ENCODE measurements at regions not wholly inside any gene's neighbourhood (a gene's known extent, or its start where the extent isn't known, plus 50 kb on each side); places are given as distances from the start of the nearest gene placed in this dataset.
A peak's percentile ranks its signal among the peaks of the same experiment; 100 is the strongest.

DNA sequence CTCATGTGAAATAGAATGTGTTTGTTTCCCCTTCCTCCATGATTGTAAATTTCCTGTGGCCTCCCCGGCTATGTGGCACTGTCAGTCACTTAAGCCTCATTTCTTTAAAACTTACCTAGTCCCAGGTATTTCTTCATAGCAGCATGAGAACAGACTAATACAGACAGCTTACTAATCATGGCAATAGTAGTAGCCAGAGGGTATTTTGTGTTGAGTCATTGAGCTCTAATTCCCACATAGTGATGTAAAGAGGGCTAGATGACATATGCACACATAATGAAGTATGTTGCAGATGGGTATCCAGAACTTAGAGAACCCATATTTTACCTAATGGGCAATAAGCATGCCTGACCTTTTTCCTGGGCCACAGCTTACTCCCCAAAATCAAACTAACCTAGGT is 1197.2 kb downstream of the PCDH7 start:
- Histone ChIP-seq H3K4me3 (ENCODE audit: low read length) (no peak overlapping the region), H3K27me3 (replicated peaks; ENCODE audit: control insufficient read depth, insufficient read depth, low read length) (no peaks in the 10 kb centered on the region), H3K4me1 (ENCODE audit: control insufficient read depth, insufficient read depth, low read length) (no peaks in the 10 kb centered on the region), H3K9ac (ENCODE audit: low read length) (no peak overlapping the region), H3K9me3 (ENCODE audit: control insufficient read depth, low read length) (peaks cover 16% of the 10 kb centered on the region), H3K36me3 (ENCODE audit: control insufficient read depth, insufficient read depth, low read length, severe bottlenecking) (no peaks in the 10 kb centered on the region)
- DNase-seq (ENCODE audit: low read depth): no peak

GRCh38 chr4:31918891-31919290 is 1198.7 kb downstream of the PCDH7 start:
- Histone ChIP-seq H3K4me1 (ENCODE audit: control insufficient read depth, insufficient read depth, low read length) (no peaks in the 10 kb centered on the region), H3K9ac (ENCODE audit: low read length) (no peak overlapping the region), H3K4me3 (ENCODE audit: low read length) (no peak overlapping the region), H3K36me3 (ENCODE audit: control insufficient read depth, insufficient read depth, low read length, severe bottlenecking) (no peaks in the 10 kb centered on the region), H3K9me3 (ENCODE audit: control insufficient read depth, low read length) (peaks cover 16% of the 10 kb centered on the region), H3K27me3 (replicated peaks; ENCODE audit: control insufficient read depth, insufficient read depth, low read length) (no peaks in the 10 kb centered on the region)
- DNase-seq (ENCODE audit: low read depth): peak; percentile 71

DNA sequence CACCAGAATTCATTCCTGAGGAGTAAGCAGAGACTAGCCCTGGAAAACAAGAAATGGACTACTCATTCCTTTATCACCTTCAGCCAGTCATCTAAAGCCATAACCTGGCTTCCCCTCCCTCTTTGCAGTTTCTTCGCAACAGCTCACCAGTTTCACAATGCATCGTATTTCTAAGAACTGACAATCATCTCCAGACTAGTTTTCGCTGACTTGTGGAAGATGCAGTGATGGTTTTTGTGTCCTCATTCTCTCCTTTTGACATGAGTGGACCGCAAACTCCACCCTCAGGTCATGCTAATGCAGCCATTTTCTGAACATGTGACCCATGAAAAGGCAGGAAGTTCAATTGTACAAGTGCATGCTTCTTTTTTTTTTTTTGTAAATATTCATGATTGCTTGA is 1203.5 kb downstream of the PCDH7 start:
- Histone ChIP-seq H3K36me3 (ENCODE audit: control insufficient read depth, insufficient read depth, low read length, severe bottlenecking) (no peaks in the 10 kb centered on the region), H3K4me1 (ENCODE audit: control insufficient read depth, insufficient read depth, low read length) (no peaks in the 10 kb centered on the region), H3K9me3 (ENCODE audit: control insufficient read depth, low read length) (no peaks in the 10 kb centered on the region), H3K9ac (ENCODE audit: low read length) (no peak overlapping the region), H3K4me3 (ENCODE audit: low read length) (no peak overlapping the region), H3K27me3 (replicated peaks; ENCODE audit: control insufficient read depth, insufficient read depth, low read length) (no peaks in the 10 kb centered on the region)
- DNase-seq (ENCODE audit: low read depth): no peak

DNA sequence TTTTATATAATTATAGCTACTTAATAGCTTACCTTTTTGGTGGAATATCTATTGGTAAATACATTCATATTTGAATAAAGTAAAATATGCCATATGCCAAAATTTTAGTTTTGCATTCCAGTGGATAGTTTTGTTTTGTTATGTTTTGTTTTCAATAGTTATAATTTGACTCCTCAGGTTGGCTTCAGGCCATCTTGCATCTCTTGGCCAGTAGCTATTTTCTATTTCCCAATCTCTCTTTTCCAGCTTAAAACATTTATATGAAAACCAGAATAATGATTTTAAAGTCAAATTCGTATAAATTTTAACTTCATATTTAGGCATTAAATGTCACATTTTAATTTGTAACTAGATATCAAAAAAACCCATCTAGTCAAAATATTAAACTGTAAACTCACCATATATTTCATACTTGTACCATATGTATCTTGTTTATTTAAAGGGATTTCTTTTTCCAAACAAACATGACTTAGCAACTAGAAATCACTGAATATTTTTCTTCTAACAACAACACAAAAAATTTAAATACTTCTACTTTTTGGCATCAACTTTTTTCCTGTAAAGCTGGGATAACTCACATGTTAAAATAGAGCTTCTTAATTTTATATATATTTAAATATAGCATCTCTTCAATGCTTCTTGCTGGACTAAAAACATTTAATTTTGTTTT is 1209.6 kb downstream of the PCDH7 start:
- DNase-seq (ENCODE audit: low read depth): peak; percentile 85
- Histone ChIP-seq H3K27me3 (replicated peaks; ENCODE audit: control insufficient read depth, insufficient read depth, low read length) (no peaks in the 10 kb centered on the region), H3K9ac (ENCODE audit: low read length) (no peak overlapping the region), H3K36me3 (ENCODE audit: control insufficient read depth, insufficient read depth, low read length, severe bottlenecking) (no peaks in the 10 kb centered on the region), H3K4me1 (ENCODE audit: control insufficient read depth, insufficient read depth, low read length) (no peaks in the 10 kb centered on the region), H3K9me3 (ENCODE audit: control insufficient read depth, low read length) (no peaks in the 10 kb centered on the region), H3K4me3 (ENCODE audit: low read length) (no peak overlapping the region)

- Histone ChIP-seq H3K9ac (ENCODE audit: low read length) (no peak overlapping the region), H3K36me3 (ENCODE audit: control insufficient read depth, insufficient read depth, low read length, severe bottlenecking) (no peaks in the 10 kb centered on the region), H3K27me3 (replicated peaks; ENCODE audit: control insufficient read depth, insufficient read depth, low read length) (no peaks in the 10 kb centered on the region), H3K9me3 (ENCODE audit: control insufficient read depth, low read length) (no peaks in the 10 kb centered on the region), H3K4me1 (ENCODE audit: control insufficient read depth, insufficient read depth, low read length) (no peaks in the 10 kb centered on the region), H3K4me3 (ENCODE audit: low read length) (no peak overlapping the region)
- no peak for DNase-seq (ENCODE audit: low read depth)
Measured at GRCh38 chr4:31946456-31946855, 1226.3 kb downstream of the PCDH7 start.

DNA sequence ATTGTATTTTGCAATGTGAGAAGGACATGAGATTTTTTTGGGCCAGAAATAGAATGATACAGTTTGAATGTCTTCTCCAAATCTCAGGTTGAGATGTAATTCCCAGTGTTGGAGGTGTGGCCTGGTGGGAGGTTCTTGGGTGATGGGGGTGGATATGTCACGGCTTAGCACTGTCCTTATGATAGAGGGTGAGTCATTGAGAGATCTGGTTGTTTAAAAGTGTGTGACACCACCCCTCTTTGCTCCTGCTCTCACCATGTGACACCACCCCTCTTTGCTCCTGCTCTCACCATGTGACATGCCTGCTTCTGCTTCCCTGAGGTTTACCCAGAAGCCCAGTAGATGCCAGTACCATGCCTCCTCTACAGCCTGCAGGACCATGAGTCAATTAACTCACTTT is 1226.9 kb downstream of the PCDH7 start:
- Histone ChIP-seq H3K27me3 (replicated peaks; ENCODE audit: control insufficient read depth, insufficient read depth, low read length) (no peaks in the 10 kb centered on the region), H3K4me3 (ENCODE audit: low read length) (no peak overlapping the region), H3K9me3 (ENCODE audit: control insufficient read depth, low read length) (no peaks in the 10 kb centered on the region), H3K36me3 (ENCODE audit: control insufficient read depth, insufficient read depth, low read length, severe bottlenecking) (no peaks in the 10 kb centered on the region), H3K4me1 (ENCODE audit: control insufficient read depth, insufficient read depth, low read length) (no peaks in the 10 kb centered on the region), H3K9ac (ENCODE audit: low read length) (no peak overlapping the region)
- no peak for DNase-seq (ENCODE audit: low read depth)

DNA sequence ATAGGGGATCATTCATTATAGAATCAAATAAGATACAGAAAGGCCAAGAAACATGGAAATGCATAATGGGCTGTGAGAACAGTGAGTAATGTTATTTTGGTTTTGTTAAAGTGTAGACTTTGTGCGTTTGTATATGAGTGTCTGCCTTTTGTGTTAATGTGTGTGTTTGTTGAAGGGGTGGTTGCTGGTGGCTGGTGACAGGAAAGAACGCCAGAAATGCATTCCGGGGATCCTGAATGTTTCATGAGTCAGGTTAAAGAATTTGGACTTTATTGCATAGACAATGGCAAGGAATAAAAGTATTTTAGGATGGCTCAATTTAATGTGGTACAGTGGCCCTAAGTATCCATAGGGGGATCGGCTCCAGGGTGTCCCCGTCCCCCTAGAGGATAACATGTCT is 1228.9 kb downstream of the PCDH7 start:
- no peaks in the 10 kb centered on the region for H3K27me3 ChIP-seq (replicated peaks; ENCODE audit: control insufficient read depth, insufficient read depth, low read length)
- H3K9me3 ChIP-seq (ENCODE audit: control insufficient read depth, low read length): no peaks in the 10 kb centered on the region
- no peak overlapping the region for H3K9ac ChIP-seq (ENCODE audit: low read length)
- no peaks in the 10 kb centered on the region for H3K36me3 ChIP-seq (ENCODE audit: control insufficient read depth, insufficient read depth, low read length, severe bottlenecking)
- no peak overlapping the region for H3K4me3 ChIP-seq (ENCODE audit: low read length)
- H3K4me1 ChIP-seq (ENCODE audit: control insufficient read depth, insufficient read depth, low read length): peaks cover 2% of the 10 kb centered on the region
- DNase-seq (ENCODE audit: low read depth): no peak

DNA sequence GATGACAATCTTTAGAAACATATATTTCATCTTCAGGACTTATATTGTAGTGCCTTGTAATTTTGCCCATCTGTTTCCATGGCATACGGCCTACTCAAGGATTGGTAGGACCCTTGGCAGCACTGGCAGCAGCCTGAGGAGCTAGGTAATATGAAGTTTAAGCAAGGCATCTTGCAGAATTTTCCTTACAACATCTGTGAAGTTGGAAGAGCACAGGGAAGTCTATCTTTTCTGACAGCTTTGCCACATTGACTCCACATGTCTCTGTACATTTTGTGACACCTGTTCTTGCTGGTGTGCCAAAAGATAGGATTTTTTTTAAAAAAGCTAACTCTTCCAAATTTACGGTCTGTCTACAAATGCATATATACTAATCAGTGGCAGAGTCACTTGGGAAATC is 1235.2 kb downstream of the PCDH7 start:
- no peak for DNase-seq (ENCODE audit: low read depth)
- no peaks in the 10 kb centered on the region for H3K36me3 ChIP-seq (ENCODE audit: control insufficient read depth, insufficient read depth, low read length, severe bottlenecking)
- no peak overlapping the region for H3K9ac ChIP-seq (ENCODE audit: low read length)
- H3K4me3 ChIP-seq (ENCODE audit: low read length): no peak overlapping the region
- peaks cover 2% of the 10 kb centered on the region for H3K4me1 ChIP-seq (ENCODE audit: control insufficient read depth, insufficient read depth, low read length)
- H3K27me3 ChIP-seq (replicated peaks; ENCODE audit: control insufficient read depth, insufficient read depth, low read length): no peaks in the 10 kb centered on the region
- H3K9me3 ChIP-seq (ENCODE audit: control insufficient read depth, low read length): no peaks in the 10 kb centered on the region

GRCh38 chr4:31959972-31960371 is 1239.8 kb downstream of the PCDH7 start:
- Histone ChIP-seq H3K4me1 (ENCODE audit: control insufficient read depth, insufficient read depth, low read length) (no peaks in the 10 kb centered on the region), H3K9me3 (ENCODE audit: control insufficient read depth, low read length) (no peaks in the 10 kb centered on the region), H3K9ac (ENCODE audit: low read length) (no peak overlapping the region), H3K36me3 (ENCODE audit: control insufficient read depth, insufficient read depth, low read length, severe bottlenecking) (no peaks in the 10 kb centered on the region), H3K27me3 (replicated peaks; ENCODE audit: control insufficient read depth, insufficient read depth, low read length) (no peaks in the 10 kb centered on the region), H3K4me3 (ENCODE audit: low read length) (no peak overlapping the region)
- no peak for DNase-seq (ENCODE audit: low read depth)

- no peaks in the 10 kb centered on the region for H3K9me3 ChIP-seq (ENCODE audit: control insufficient read depth, low read length)
- no peak overlapping the region for H3K4me3 ChIP-seq (ENCODE audit: low read length)
- H3K36me3 ChIP-seq (ENCODE audit: control insufficient read depth, insufficient read depth, low read length, severe bottlenecking): no peaks in the 10 kb centered on the region
- no peak for DNase-seq (ENCODE audit: low read depth)
- H3K4me1 ChIP-seq (ENCODE audit: control insufficient read depth, insufficient read depth, low read length): no peaks in the 10 kb centered on the region
- H3K27me3 ChIP-seq (replicated peaks; ENCODE audit: control insufficient read depth, insufficient read depth, low read length): no peaks in the 10 kb centered on the region
- no peak overlapping the region for H3K9ac ChIP-seq (ENCODE audit: low read length)
Measured at GRCh38 chr4:31964685-31965084, 1244.5 kb downstream of the PCDH7 start.

GRCh38 chr4:31968842-31969241 is 1248.7 kb downstream of the PCDH7 start:
- Histone ChIP-seq H3K4me1 (ENCODE audit: control insufficient read depth, insufficient read depth, low read length) (no peaks in the 10 kb centered on the region), H3K27me3 (replicated peaks; ENCODE audit: control insufficient read depth, insufficient read depth, low read length) (no peaks in the 10 kb centered on the region), H3K36me3 (ENCODE audit: control insufficient read depth, insufficient read depth, low read length, severe bottlenecking) (no peaks in the 10 kb centered on the region), H3K9ac (ENCODE audit: low read length) (no peak overlapping the region), H3K9me3 (ENCODE audit: control insufficient read depth, low read length) (no peaks in the 10 kb centered on the region), H3K4me3 (ENCODE audit: low read length) (no peak overlapping the region)
- no peak for DNase-seq (ENCODE audit: low read depth)

DNA sequence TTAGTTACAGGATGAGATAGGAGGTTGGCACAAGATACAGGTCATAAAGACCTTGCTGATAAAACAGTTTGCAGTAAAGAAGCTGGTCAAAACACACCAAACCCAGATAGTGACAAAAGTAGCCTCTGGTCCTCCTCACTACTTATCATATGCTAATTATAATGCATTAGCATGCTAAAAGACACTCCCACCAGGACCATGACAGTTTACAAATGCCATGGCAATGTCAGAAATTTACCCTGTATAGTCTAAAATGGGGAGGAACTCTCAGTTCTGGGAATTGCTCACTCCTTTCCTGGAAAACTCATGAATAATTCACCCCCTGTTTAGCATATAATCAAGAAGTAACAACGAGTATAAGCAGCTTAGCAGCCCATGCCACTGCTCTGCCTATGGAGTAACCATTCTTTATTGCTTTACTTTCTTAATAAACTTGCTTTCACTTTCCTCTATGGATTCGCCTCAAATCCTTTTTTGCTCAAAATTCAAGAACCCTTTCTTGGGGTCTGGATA is 1254.4 kb downstream of the PCDH7 start:
- Histone ChIP-seq H3K9me3 (ENCODE audit: control insufficient read depth, low read length) (no peaks in the 10 kb centered on the region), H3K4me3 (ENCODE audit: low read length) (no peak overlapping the region), H3K9ac (ENCODE audit: low read length) (no peak overlapping the region), H3K4me1 (ENCODE audit: control insufficient read depth, insufficient read depth, low read length) (no peaks in the 10 kb centered on the region), H3K27me3 (replicated peaks; ENCODE audit: control insufficient read depth, insufficient read depth, low read length) (no peaks in the 10 kb centered on the region), H3K36me3 (ENCODE audit: control insufficient read depth, insufficient read depth, low read length, severe bottlenecking) (no peaks in the 10 kb centered on the region)
- DNase-seq (ENCODE audit: low read depth): no peak

All from adipocyte (in vitro differentiated cells).